Astrocyte of the spinal cord (primary cell): ENCODE measurements at regions not wholly inside any gene's neighbourhood (a gene's known extent, or its start where the extent isn't known, plus 50 kb on each side); places are given as distances from the start of the nearest gene placed in this dataset.

ENCODE experiments used
- DNase-seq: peaks from one replicate; pipeline ENCODE4 v3.0.0; 2011; ENCODE audit warnings: low read depth, low spot score
- H3K4me3 ChIP-seq: 2 replicates; pipeline ENCODE4 v1.5.1; 2011; ENCODE audit warnings: low read depth, mild to moderate bottlenecking, low read length, moderate library complexity
- CTCF ChIP-seq: IDR thresholded peaks from 2 replicates; pipeline ENCODE4 v1.5.1; 2012; ENCODE audit warnings: low read depth, mild to moderate bottlenecking, low read length, inconsistent platforms
- in situ Hi-C: cut with HindIII; loops from 2 replicates; pipeline ENCODE4 v1.10.0; 2017; ENCODE audit warnings: low sequenced_read_pairs

DNA sequence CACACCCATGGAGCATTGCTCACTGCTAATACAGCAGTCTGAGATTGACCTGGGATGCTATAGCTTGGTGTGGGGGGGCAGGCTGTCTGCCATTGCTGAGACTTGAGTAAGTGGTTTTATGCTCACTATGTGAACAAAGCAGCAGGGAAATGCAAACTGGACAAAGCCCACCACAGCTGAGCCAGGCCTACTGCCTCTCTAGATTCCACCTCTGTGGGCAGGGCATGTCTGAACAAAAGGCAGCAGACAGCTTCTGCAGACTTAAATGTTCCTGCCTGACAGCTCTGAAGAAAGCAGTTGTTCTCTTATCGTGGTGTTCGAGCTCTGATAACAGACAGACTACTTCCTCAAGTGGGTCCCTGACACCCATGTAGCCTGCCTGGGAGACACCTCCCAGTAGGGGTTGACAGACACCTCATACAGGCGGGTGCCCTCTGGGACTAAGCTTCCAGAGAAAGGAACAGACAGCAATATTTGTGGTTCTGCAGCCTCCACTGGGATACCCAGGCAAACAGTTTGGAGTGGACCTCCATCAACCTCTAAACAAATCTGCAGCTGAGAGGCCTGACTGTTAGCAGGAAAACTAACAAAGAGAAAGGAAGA is 2204.8 kb downstream of the TP53TG3F start:
- H3K4me3 ChIP-seq: no peak overlapping the region
- TF ChIP-seq CTCF: no peak
- in situ Hi-C loops: no loop called here
- DNase-seq: no peak

DNA sequence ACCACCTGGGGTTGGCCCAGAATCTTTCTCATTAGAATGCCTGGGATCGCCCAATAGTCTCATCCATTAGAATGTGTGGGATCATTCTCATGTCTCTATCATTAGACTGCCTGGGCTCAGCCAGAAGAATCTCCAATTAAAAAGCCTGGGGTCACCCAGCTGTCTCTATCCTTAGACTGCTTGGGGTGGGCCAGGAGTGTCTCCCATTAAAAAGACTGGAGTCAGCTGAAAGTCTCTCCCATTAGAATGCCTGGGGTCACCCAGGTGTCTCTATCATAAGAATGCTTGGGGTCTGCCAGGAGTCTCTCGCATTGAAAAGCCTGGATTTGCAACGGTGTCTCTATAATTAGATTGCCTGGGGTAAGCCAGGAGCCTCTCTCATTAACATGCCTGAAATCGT is 2225.7 kb downstream of the TP53TG3F start:
- in situ Hi-C loops: no loop called here
- DNase-seq: no peak
- no peak overlapping the region for H3K4me3 ChIP-seq
- TF ChIP-seq CTCF: no peak

GRCh38 chr16:35686595-35686994 is 2227.2 kb downstream of the TP53TG3F start:
- in situ Hi-C loops: no loop called here
- no peak for TF ChIP-seq CTCF

DNA sequence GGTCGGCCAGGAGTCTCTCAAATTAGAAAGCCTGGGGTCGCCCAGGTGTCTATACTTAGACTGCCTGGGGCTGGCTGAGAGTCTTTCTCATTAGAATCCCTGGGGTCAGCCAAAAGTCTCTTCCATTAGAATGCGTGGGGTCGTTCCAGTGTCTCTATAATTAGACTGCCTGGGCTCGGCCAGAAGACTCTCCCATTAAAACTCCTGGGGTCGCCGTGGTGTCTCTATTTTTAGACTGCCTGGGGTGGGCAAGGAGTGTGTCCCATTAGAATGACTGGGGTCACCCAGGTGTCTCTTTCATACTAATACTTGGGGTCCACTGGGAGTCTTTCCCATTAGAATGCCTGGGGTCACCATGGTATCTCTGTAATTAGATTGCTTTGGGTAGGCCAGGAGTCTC is 2227.7 kb downstream of the TP53TG3F start:
- no peak for TF ChIP-seq CTCF
- in situ Hi-C loops: no loop called here
- no peak for DNase-seq
- H3K4me3 ChIP-seq: no peak overlapping the region

More at GRCh38 chr16:35686595-35686994, 2227.2 kb downstream of the TP53TG3F start:
- no peak for DNase-seq
- H3K4me3 ChIP-seq: no peak overlapping the region

DNA sequence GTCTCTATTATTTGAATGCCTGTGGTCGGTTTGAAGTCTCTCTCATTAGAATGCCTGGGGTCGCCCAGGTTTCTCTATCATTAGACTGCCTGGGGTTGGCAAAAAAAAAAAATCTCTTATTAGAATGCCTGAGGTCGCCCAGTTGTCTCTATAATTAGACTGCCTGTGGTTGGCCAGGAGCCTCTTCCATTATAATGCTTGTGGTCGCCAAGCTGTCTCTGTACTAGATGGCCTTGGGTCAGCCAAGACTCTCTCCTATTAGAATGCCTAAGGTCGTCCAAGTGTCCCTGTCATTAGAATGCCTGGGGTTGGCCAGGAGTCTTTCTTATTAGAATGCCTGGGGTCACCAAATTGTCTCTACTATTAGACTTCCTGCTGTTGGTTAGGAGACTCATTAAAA is 2228.4 kb downstream of the TP53TG3F start:
- DNase-seq: no peak
- TF ChIP-seq CTCF: no peak
- in situ Hi-C loops: no loop called here
- H3K4me3 ChIP-seq: no peak overlapping the region

GRCh38 chr16:35689764-35690163 is 2230.4 kb downstream of the TP53TG3F start:
- no peak for DNase-seq
- H3K4me3 ChIP-seq: no peak overlapping the region
- no peak for TF ChIP-seq CTCF
- in situ Hi-C loops: no loop called here

DNA sequence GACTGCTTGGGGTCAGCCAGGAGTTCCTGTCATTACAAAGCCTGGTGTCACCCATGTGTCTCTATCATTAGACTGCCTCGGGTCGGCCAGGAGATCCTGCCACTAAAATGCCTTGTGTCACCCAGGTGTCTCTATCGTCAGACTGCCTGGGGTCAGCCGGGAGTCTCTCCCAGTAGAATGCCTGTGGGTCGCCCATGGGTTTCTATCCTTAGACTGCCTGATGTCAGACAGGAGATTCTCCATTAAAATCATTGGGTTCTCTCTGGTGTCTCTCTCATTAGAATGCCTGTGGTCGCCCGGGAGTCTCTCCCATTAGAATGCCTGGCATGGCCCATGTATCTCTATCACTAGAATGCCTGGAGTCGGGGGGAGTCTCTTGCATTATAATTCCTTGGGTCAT is 2231.0 kb downstream of the TP53TG3F start:
- in situ Hi-C loops: no loop called here
- no peak for DNase-seq
- TF ChIP-seq CTCF: no peak
- H3K4me3 ChIP-seq: no peak overlapping the region
